GM12878 (cell line): ENCODE measurements at regions not wholly inside any gene's neighbourhood (a gene's known extent, or its start where the extent isn't known, plus 50 kb on each side); places are given as distances from the start of the nearest gene placed in this dataset.

Source experiments
- ATAC-seq: fragments of 200-7000 bp; cut with Tn5 transposase; 3 replicates; pipeline ENCODE4 v1.9.1; 2020; ENCODE audit warnings: mild to moderate bottlenecking, moderate library complexity
- BruUV-seq: library from RNA; stranded (reverse); fragments of 400-500 nt; replicated peaks from 2 replicates; lab custom pipeline; 2021; lab: Mats Ljungman, UMichigan
- CTCF ChIA-PET: fragments of 300-600 bp; sonication (Branson Sonifier 250); formaldehyde crosslinking; extraction: SDS; loops from one replicate; lab custom pipeline; 2021; ENCODE audit warnings: inconsistent platforms; lab: Yijun Ruan, JAX
- POLR2A ChIA-PET: fragments of 350-600 bp; formaldehyde crosslinking; extraction: SDS; loops from one replicate; lab custom pipeline; 2021; ENCODE audit warnings: inconsistent platforms; lab: Charles Lee
- RAD21 ChIA-PET: fragments of 300-600 bp; sonication (Branson Sonifier 250); formaldehyde crosslinking; loops from one replicate; lab custom pipeline; 2023; ENCODE audit warnings: antibody characterized with exemption; ENCODE audit not compliant: unreplicated experiment; lab: Charles Lee
- SMC1A ChIA-PET: fragments of 300-600 bp; sonication (Branson Sonifier 250); formaldehyde crosslinking; loops from one replicate; lab custom pipeline; 2023; ENCODE audit not compliant: unreplicated experiment, uncharacterized antibody; lab: Charles Lee
- DNase-seq: peaks from one replicate; pipeline ENCODE4 v3.0.0-alpha.2; 2011; ENCODE audit warnings: low read depth, low spot score
- FAIRE-seq: peaks from 3 replicates; lab custom pipeline; 2011; peaks lifted over from hg19 to GRCh38; lab: Jason Lieb, UNC
- H2AFZ ChIP-seq: 2 replicates; pipeline ENCODE4 v1.6.0; 2011; ENCODE audit warnings: low read depth, low read length, control low read depth; ENCODE audit not compliant: control insufficient read depth
- H3K27ac ChIP-seq: 2 replicates; pipeline ENCODE4 v1.5.1; 2011; ENCODE audit warnings: control low read depth; ENCODE audit not compliant: control insufficient read depth, insufficient read depth
- H3K27me3 ChIP-seq, 2 experiments: replicated peaks in 1 of 2; 2 replicates each; pipeline versions ENCODE4 v1.6.0 to v1.6.1; 2011; ENCODE audit warnings: low read length in 1 of 2; ENCODE audit not compliant: control insufficient read depth in 2 of 2, insufficient read depth in 2 of 2
- H3K36me3 ChIP-seq, 2 experiments: 2 replicates each; pipeline ENCODE4 v1.5.1; 2011; ENCODE audit warnings: low read length in 1 of 2; ENCODE audit not compliant: control insufficient read depth in 2 of 2, insufficient read depth in 2 of 2
- H3K4me1 ChIP-seq: 2 replicates; pipeline ENCODE4 v1.6.1; 2011; ENCODE audit warnings: mild to moderate bottlenecking, low read length, moderate library complexity, mixed read lengths; ENCODE audit not compliant: control insufficient read depth, insufficient read depth
- H3K4me2 ChIP-seq: 2 replicates; pipeline ENCODE4 v1.6.0; 2011; ENCODE audit warnings: control low read depth; ENCODE audit not compliant: control insufficient read depth, insufficient read depth
- H3K4me3 ChIP-seq: fragments of 200-600 bp; sonication (generic); 2 replicates; pipeline ENCODE4 v1.5.1; 2016
- H3K79me2 ChIP-seq: 2 replicates; pipeline ENCODE4 v1.6.0; 2011; ENCODE audit warnings: low read length; ENCODE audit not compliant: control insufficient read depth, insufficient read depth
- H3K9ac ChIP-seq: 2 replicates; pipeline ENCODE4 v1.8.0; 2011; ENCODE audit warnings: low read length, control low read depth, mixed read lengths; ENCODE audit not compliant: control insufficient read depth, insufficient read depth
- H3K9me3 ChIP-seq: replicated peaks from 3 replicates; pipeline ENCODE4 v1.5.1; 2011; ENCODE audit warnings: mild to moderate bottlenecking, low read length; ENCODE audit not compliant: control insufficient read depth, insufficient read depth
- H4K20me1 ChIP-seq: 2 replicates; pipeline ENCODE4 v1.6.0; 2011; ENCODE audit not compliant: control insufficient read depth, insufficient read depth
- BCLAF1 ChIP-seq: fragments of 450-650 bp; IDR thresholded peaks from 2 replicates; pipeline ENCODE4 v1.6.1; 2017; ENCODE audit warnings: antibody characterized with exemption, mild to moderate bottlenecking, moderate library complexity
- CREM ChIP-seq: IDR thresholded peaks from 2 replicates; pipeline ENCODE4 v1.6.1; 2014; ENCODE audit warnings: antibody characterized with exemption, low read depth
- EP300 ChIP-seq, 2 experiments: fragments of 150-350 bp in 1 of 2; IDR thresholded peaks; 2 replicates each; pipeline ENCODE4 v1.6.1; 2011 to 2012; ENCODE audit warnings: low read depth in 2 of 2, low read length in 2 of 2, borderline replicate concordance in 1 of 2, improper control_type of control experiment in 1 of 2, inconsistent platforms in 1 of 2; ENCODE audit not compliant: control insufficient read depth in 1 of 2
- GATAD2B ChIP-seq: fragments of 450-650 bp; conservative IDR thresholded peaks from 2 replicates; pipeline ENCODE4 v1.6.1; 2017; ENCODE audit warnings: low read depth, mild to moderate bottlenecking, moderate library complexity
- MEF2A ChIP-seq: IDR thresholded peaks from 2 replicates; pipeline ENCODE4 v1.6.1; 2011; ENCODE audit warnings: low read depth, mild to moderate bottlenecking, low read length, moderate library complexity; ENCODE audit not compliant: insufficient read depth
- MXI1 ChIP-seq: fragments of 150-350 bp; IDR thresholded peaks from 2 replicates; pipeline ENCODE4 v1.6.1; 2011; ENCODE audit warnings: low read depth, mild to moderate bottlenecking, inconsistent platforms, low read length, improper control_type of control experiment
- POLR2AphosphoS2 ChIP-seq: IDR thresholded peaks from 2 replicates; pipeline ENCODE4 v1.6.1; 2011; ENCODE audit warnings: low read depth, mild to moderate bottlenecking, low read length, improper control_type of control experiment, moderate library complexity
- ZNF207 ChIP-seq: fragments of 450-650 bp; IDR thresholded peaks from 2 replicates; pipeline ENCODE4 v1.6.1; 2014; ENCODE audit warnings: antibody characterized with exemption, mild to moderate bottlenecking, borderline replicate concordance
- WGBS: methylation state at CpG from one replicate; pipeline ENCODE4 v1.1.6; 2016; ENCODE audit warnings: low lambda C conversion rate; ENCODE audit not compliant: insufficient replicate concordance, insufficient coverage; ENCODE audit errors: missing lambda C conversion rate; 5-methylcytosine and 5-hydroxymethylcytosine counted together
- in situ Hi-C: fragments of 300-500 bp; cut with MboI; formaldehyde crosslinking; loops from 9 replicates; pipeline ENCODE4 v1.14.3; 2018; ENCODE audit warnings: mixed read lengths
- intact Hi-C: fragments of 100-400 bp; cut with micrococcal nuclease; formaldehyde crosslinking; loops from one replicate; pipeline ENCODE4 v1.14.2; 2022; ENCODE audit not compliant: unreplicated experiment

GRCh38 chr6:163811317-163811716 is 396.8 kb downstream of the QKI start:
- H3K79me2 ChIP-seq = no peaks in the 10 kb centered on the region
- CTCF ChIA-PET = no interaction called here
- H4K20me1 ChIP-seq = no peaks in the 10 kb centered on the region
- in situ Hi-C loops = no loop called here
- H3K9me3 ChIP-seq = no peaks in the 10 kb centered on the region
- no TSS peak for BruUV-seq
- 37% methylated on average over 1 of the region's 1 CpG for WGBS
- H3K36me3 ChIP-seq = no peaks in the 10 kb centered on the region
- no peak overlapping the region for H3K9ac ChIP-seq
- intact Hi-C loops = no loop called here
- SMC1A ChIA-PET = no interaction called here
- FAIRE-seq (no peak), ATAC-seq (no peak), DNase-seq (no peak)
- no peaks in the 10 kb centered on the region for H3K27me3 ChIP-seq
- H2AFZ ChIP-seq = no peak overlapping the region
- H3K4me3 ChIP-seq = no peak overlapping the region
- TF ChIP-seq GATAD2B (no peak), ZNF207 (no peak), POLR2AphosphoS2 (no peak), MEF2A (no peak), BCLAF1 (no peak), MXI1 (no peak), CREM (no peak), EP300 (IDR thresholded peaks at IDR 0.05; ENCODE audit: borderline replicate concordance in 1 of 2, control insufficient read depth in 1 of 2, low read depth in 2 of 2, low read length in 2 of 2) (no peak)
- no peak overlapping the region for H3K4me2 ChIP-seq
- POLR2A ChIA-PET = no interaction called here
- no peak overlapping the region for H3K27ac ChIP-seq
- H3K4me1 ChIP-seq = peaks cover 9% of the 10 kb centered on the region
- RAD21 ChIA-PET = no interaction called here
